GM23338 (cell line): ENCODE measurements at regions not wholly inside any gene's neighbourhood (a gene's known extent, or its start where the extent isn't known, plus 50 kb on each side); places are given as distances from the start of the nearest gene placed in this dataset.
"Not testable (repeated sequence)": the region's sequence is repeated elsewhere in the genome, so short reads cannot be mapped to it uniquely, and the experiment has no call there.

Source experiments
- ATAC-seq: fragments of 200-7000 bp; cut with Tn5 transposase; 3 replicates; pipeline ENCODE4 v1.9.1; 2020
- DNase-seq: peaks from one replicate; pipeline ENCODE4 v3.0.0-alpha.2; 2015; ENCODE audit warnings: low spot score
- H2AFZ ChIP-seq: fragments of 200-600 bp; sonication (generic); 2 replicates; pipeline ENCODE4 v1.8.0; 2016; ENCODE audit warnings: antibody characterized with exemption, mild to moderate bottlenecking, moderate library complexity
- H3F3A ChIP-seq: fragments of 200-600 bp; sonication (generic); replicated peaks from 2 replicates; pipeline ENCODE4 v1.8.0; 2017; ENCODE audit warnings: antibody characterized with exemption, mixed run types, low read depth
- H3K27ac ChIP-seq: fragments of 200-600 bp; sonication (generic); 2 replicates; pipeline ENCODE4 v1.6.1; 2016; ENCODE audit warnings: low read depth
- H3K27me3 ChIP-seq: fragments of 200-600 bp; sonication (generic); 2 replicates; pipeline ENCODE4 v1.8.0; 2016; ENCODE audit warnings: mild to moderate bottlenecking, mixed run types, moderate library complexity; ENCODE audit not compliant: insufficient read depth
- H3K36me3 ChIP-seq: fragments of 200-600 bp; sonication (generic); 2 replicates; pipeline ENCODE4 v1.8.0; 2016; ENCODE audit warnings: mild to moderate bottlenecking; ENCODE audit not compliant: insufficient read depth
- H3K4me1 ChIP-seq: fragments of 200-600 bp; sonication (generic); 2 replicates; pipeline ENCODE4 v1.8.0; 2016; ENCODE audit warnings: mild to moderate bottlenecking, moderate library complexity; ENCODE audit not compliant: insufficient read depth
- H3K4me2 ChIP-seq: fragments of 200-600 bp; sonication (generic); 2 replicates; pipeline ENCODE4 v1.7.1; 2017; ENCODE audit warnings: mixed run types
- H3K4me3 ChIP-seq: fragments of 200-600 bp; sonication (generic); 2 replicates; pipeline ENCODE4 v1.6.1; 2016; ENCODE audit warnings: mixed run types
- H3K79me2 ChIP-seq: fragments of 200-600 bp; sonication (generic); replicated peaks from 2 replicates; pipeline ENCODE4 v1.8.0; 2017; ENCODE audit warnings: mild to moderate bottlenecking; ENCODE audit not compliant: insufficient read depth
- H3K9me2 ChIP-seq: fragments of 200-600 bp; sonication (generic); 2 replicates; pipeline ENCODE4 v1.8.0; 2017; ENCODE audit not compliant: insufficient read depth
- H4K20me1 ChIP-seq: fragments of 200-600 bp; sonication (generic); replicated peaks from 2 replicates; pipeline ENCODE4 v1.8.0; 2017; ENCODE audit warnings: mild to moderate bottlenecking; ENCODE audit not compliant: insufficient read depth
- H3K27ac Mint-ChIP-seq: 2 replicates; pipeline ENCODE4 v1.8.0; 2020; ENCODE audit warnings: inconsistent platforms, mild to moderate bottlenecking, moderate library complexity, mixed read lengths
- H3K27me3 Mint-ChIP-seq: 3 replicates; pipeline ENCODE4 v1.8.0; 2022; ENCODE audit warnings: low read depth, mild to moderate bottlenecking, moderate library complexity, mixed read lengths, inconsistent platforms; ENCODE audit not compliant: insufficient read depth, poor library complexity
- H3K36me3 Mint-ChIP-seq: 3 replicates; pipeline ENCODE4 v1.8.0; 2021; ENCODE audit warnings: low read depth, mild to moderate bottlenecking, inconsistent platforms, moderate library complexity, mixed read lengths
- H3K4me1 Mint-ChIP-seq: 3 replicates; pipeline ENCODE4 v1.8.0; 2020; ENCODE audit warnings: mild to moderate bottlenecking, inconsistent platforms, mixed read lengths
- H3K4me3 Mint-ChIP-seq: 3 replicates; pipeline ENCODE4 v1.8.0; 2021; ENCODE audit warnings: moderate library complexity, mild to moderate bottlenecking, inconsistent platforms, mixed read lengths
- H3K9me3 Mint-ChIP-seq: 3 replicates; pipeline ENCODE4 v1.8.0; 2020; ENCODE audit warnings: moderate library complexity, mild to moderate bottlenecking, inconsistent platforms, mixed read lengths

- not testable (repeated sequence) for H3K27me3 Mint-ChIP-seq, H3K27ac Mint-ChIP-seq, H3K79me2 ChIP-seq, H3K4me3 Mint-ChIP-seq, H3F3A ChIP-seq, H4K20me1 ChIP-seq, ATAC-seq, H3K36me3 Mint-ChIP-seq, H3K4me1 ChIP-seq, H3K4me1 Mint-ChIP-seq, DNase-seq, H3K4me3 ChIP-seq, H2AFZ ChIP-seq, H3K27ac ChIP-seq, H3K4me2 ChIP-seq, H3K36me3 ChIP-seq, H3K9me2 ChIP-seq
- H3K9me3 Mint-ChIP-seq = peaks cover 60% of the 10 kb centered on the region
- peaks cover 11% of the 10 kb centered on the region for H3K27me3 ChIP-seq
These were observed 1500.6 kb downstream of the FOXD4L5 start for GRCh38 chr9:63784421-63784820.

DNA sequence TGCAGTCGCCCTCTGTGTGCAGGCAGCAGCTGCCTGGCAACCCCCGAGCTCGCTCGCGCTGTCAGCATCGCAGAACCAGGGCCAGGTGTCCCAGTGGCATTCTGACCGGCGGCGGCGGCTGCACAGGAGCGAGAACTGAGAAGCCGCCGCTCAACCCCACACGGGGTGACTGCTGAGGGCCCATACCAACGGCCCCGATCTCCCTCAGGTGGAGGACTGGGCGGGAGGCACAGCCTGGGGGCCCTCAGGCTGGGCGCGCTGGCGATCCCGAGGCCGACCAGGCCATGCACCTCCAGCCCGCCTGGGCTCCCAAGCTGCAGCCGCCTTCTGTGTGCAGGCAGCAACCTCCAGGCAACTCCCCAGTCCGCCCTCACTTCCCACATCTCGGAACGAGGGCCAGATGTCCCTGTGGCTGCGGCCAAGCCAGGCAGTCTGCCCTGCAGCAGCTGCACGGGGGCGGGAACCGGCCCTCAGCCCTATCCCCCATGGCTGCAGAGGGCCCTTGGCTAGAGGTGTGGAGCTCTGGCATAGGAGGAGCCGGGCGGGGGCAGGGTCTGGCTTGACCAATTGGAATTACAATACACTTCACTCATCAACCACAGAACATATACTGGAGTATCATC lies 1503.1 kb downstream of the FOXD4L5 start:
- H3K4me1 ChIP-seq, H3K4me3 ChIP-seq, H3F3A ChIP-seq, H3K4me3 Mint-ChIP-seq, H3K36me3 ChIP-seq, H3K27ac ChIP-seq, H3K9me2 ChIP-seq, H4K20me1 ChIP-seq, H3K79me2 ChIP-seq, H3K27ac Mint-ChIP-seq, H3K4me1 Mint-ChIP-seq, H3K27me3 Mint-ChIP-seq, H3K4me2 ChIP-seq, H2AFZ ChIP-seq, DNase-seq, H3K27me3 ChIP-seq, H3K36me3 Mint-ChIP-seq: not testable (repeated sequence)
- peak; percentile 32; the same call in 1 of the 3 replicates for ATAC-seq
- H3K9me3 Mint-ChIP-seq = peaks cover 45% of the 10 kb centered on the region

GRCh38 chr9:63781390-63781789 lies 1503.6 kb downstream of the FOXD4L5 start:
- not testable (repeated sequence) for DNase-seq, H2AFZ ChIP-seq, H3K9me2 ChIP-seq, H3K4me3 ChIP-seq, H3K79me2 ChIP-seq, H4K20me1 ChIP-seq, H3K27ac Mint-ChIP-seq, H3K27ac ChIP-seq, H3K36me3 ChIP-seq, H3F3A ChIP-seq, H3K36me3 Mint-ChIP-seq, H3K27me3 ChIP-seq, H3K4me3 Mint-ChIP-seq, H3K4me1 Mint-ChIP-seq, H3K4me1 ChIP-seq, H3K4me2 ChIP-seq, H3K27me3 Mint-ChIP-seq
- H3K9me3 Mint-ChIP-seq = peaks cover 39% of the 10 kb centered on the region
- peak; percentile 77 for ATAC-seq

DNA sequence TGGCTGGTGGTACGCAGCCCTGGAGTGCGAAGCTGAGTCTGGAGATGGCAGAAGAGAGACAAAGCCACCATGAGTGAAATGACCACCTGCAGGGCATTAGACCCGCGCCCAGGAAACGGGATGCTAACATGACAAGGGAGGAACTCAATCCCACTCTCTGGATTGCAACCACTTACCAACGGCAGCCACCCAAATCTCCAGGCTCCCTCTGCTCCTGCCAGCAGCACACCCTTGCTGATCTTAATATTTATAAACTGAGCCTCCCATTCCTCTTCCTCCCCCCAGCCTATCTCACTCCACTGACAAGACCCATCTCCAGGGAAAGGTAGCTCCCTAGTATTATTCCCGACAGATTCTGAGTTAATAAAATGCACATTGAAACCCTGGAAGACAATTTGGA lies 1508.8 kb downstream of the FOXD4L5 start:
- H3K79me2 ChIP-seq, H3K36me3 Mint-ChIP-seq, H3K36me3 ChIP-seq, H2AFZ ChIP-seq, H3K27me3 Mint-ChIP-seq, H3K4me1 Mint-ChIP-seq, DNase-seq, H3K9me2 ChIP-seq, H3K4me2 ChIP-seq, H4K20me1 ChIP-seq, H3K27ac ChIP-seq, H3K4me3 Mint-ChIP-seq, ATAC-seq, H3K27ac Mint-ChIP-seq, H3K4me3 ChIP-seq, H3K4me1 ChIP-seq, H3F3A ChIP-seq: not testable (repeated sequence)
- H3K27me3 ChIP-seq = peaks cover 12% of the 10 kb centered on the region
- H3K9me3 Mint-ChIP-seq = peaks cover 32% of the 10 kb centered on the region

DNA sequence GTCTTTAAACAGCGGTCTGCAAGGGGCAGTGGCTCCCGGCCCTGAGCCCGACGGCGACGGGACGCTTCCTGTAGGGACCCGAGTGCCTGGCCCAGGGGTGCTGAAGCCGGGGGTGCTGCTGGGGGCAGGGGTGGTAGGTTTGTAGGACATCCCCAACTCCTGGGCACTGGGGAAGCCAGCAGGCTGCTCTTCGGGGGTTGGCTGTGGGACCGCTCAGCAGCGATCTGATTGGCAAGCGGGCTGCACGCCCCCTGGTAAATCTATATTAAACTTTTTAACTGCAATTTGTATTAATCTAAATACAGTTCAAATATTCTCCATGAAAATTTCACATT lies 1510.0 kb downstream of the FOXD4L5 start:
- H3K4me3 Mint-ChIP-seq, H3K36me3 Mint-ChIP-seq, H2AFZ ChIP-seq, H3K36me3 ChIP-seq, ATAC-seq, H3K9me2 ChIP-seq, H3K79me2 ChIP-seq, H3K27me3 Mint-ChIP-seq, DNase-seq, H3K4me1 Mint-ChIP-seq, H4K20me1 ChIP-seq, H3F3A ChIP-seq, H3K4me2 ChIP-seq, H3K27ac ChIP-seq, H3K4me1 ChIP-seq, H3K4me3 ChIP-seq, H3K27ac Mint-ChIP-seq: not testable (repeated sequence)
- peaks cover 33% of the 10 kb centered on the region for H3K9me3 Mint-ChIP-seq
- peaks cover 17% of the 10 kb centered on the region for H3K27me3 ChIP-seq

DNA sequence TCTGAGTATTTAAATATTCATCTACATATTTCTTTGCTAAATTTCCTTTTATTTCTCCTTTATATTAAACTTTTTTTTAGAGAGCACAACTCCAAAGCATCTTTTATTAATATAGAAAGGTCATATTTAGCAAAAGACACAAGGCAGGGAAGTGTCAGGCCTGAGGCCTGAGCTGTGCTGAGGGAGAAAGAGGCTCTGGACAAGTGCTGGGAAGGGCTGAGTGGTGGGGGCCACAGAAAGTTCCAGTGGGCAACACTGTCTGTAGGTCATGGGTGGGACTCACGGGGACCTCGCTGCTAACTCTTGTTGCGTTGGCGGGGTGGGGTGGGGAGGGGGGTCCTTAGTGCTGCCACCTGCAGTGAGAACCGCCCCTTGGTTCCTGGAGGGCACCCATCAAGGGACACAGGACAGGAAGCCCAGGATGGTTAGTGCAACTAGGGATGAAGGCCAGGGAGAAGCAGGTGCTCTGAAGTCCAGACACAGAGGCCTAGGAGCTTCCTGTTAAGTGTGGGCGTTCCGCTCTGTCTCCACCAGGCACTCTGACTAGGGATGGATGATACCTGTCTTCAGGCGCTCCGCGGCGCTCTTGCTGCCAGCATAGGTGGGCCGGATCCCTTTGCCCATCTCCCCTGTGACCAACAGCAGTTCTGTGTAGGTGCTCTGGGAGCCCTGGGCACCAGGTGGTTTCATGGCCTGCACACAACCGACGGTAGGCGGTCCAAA lies 1510.5 kb downstream of the FOXD4L5 start:
- not testable (repeated sequence) for H3K9me2 ChIP-seq, ATAC-seq

More for the DNA sequence above, 1510.5 kb downstream of the FOXD4L5 start:
- H3K4me3 ChIP-seq, H3K79me2 ChIP-seq, H3K36me3 ChIP-seq, H3K27ac ChIP-seq, DNase-seq, H4K20me1 ChIP-seq, H3K4me1 ChIP-seq, H3K4me1 Mint-ChIP-seq, H3K36me3 Mint-ChIP-seq, H3K4me2 ChIP-seq, H3F3A ChIP-seq, H3K27ac Mint-ChIP-seq, H3K27me3 Mint-ChIP-seq, H3K4me3 Mint-ChIP-seq, H2AFZ ChIP-seq: not testable (repeated sequence)
- H3K27me3 ChIP-seq = peaks cover 17% of the 10 kb centered on the region
- peaks cover 31% of the 10 kb centered on the region for H3K9me3 Mint-ChIP-seq
